ENCODE measurements at regions not wholly inside any gene's neighbourhood (a gene's known extent, or its start where the extent isn't known, plus 50 kb on each side); places are given as distances from the start of the nearest gene placed in this dataset.

DNA sequence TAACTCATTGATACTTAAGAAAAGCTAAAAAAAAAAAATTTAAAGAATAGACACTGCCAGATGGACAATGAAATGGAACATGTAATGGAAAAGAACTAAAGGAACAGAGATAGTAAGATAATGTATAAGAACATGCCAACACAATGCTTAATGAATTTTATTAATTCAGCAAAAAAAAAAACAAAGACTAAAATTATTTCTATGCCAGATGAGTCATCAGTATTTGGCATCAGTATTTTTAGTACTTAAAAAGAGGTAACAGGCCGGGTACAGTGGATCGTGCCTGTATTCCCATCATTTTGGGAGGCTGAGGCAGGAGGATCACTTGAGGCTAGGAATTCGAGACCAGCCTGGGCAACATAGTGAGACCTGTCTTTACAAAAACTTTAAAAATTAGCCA is 168.5 kb downstream of the CYB561 start:
- Histone ChIP-seq H3K36me3 (ENCODE audit: control insufficient read depth in 2 of 3, insufficient read depth in 3 of 3, low read length in 3 of 3) (no peaks in the 10 kb centered on the region), H3K9ac (ENCODE audit: low read length in 3 of 3) (no peak overlapping the region), H3K4me3 (ENCODE audit: low read length in 3 of 3) (no peak overlapping the region), H3K27ac (ENCODE audit: low read depth in 2 of 2, low read length in 2 of 2) (no peak overlapping the region), H3K27me3 (ENCODE audit: control insufficient read depth, insufficient read depth, low read length) (no peaks in the 10 kb centered on the region), H3K4me1 (ENCODE audit: control insufficient read depth in 2 of 3, insufficient read depth in 2 of 3, low read depth in 1 of 3, low read length in 3 of 3) (no peaks in the 10 kb centered on the region), H3K9me3 (ENCODE audit: control insufficient read depth in 2 of 3, insufficient read depth in 1 of 3, low read length in 3 of 3) (no peaks in the 10 kb centered on the region)
- FAIRE-seq (no peak), DNase-seq (no peak)
- TF ChIP-seq, protein P1, sequence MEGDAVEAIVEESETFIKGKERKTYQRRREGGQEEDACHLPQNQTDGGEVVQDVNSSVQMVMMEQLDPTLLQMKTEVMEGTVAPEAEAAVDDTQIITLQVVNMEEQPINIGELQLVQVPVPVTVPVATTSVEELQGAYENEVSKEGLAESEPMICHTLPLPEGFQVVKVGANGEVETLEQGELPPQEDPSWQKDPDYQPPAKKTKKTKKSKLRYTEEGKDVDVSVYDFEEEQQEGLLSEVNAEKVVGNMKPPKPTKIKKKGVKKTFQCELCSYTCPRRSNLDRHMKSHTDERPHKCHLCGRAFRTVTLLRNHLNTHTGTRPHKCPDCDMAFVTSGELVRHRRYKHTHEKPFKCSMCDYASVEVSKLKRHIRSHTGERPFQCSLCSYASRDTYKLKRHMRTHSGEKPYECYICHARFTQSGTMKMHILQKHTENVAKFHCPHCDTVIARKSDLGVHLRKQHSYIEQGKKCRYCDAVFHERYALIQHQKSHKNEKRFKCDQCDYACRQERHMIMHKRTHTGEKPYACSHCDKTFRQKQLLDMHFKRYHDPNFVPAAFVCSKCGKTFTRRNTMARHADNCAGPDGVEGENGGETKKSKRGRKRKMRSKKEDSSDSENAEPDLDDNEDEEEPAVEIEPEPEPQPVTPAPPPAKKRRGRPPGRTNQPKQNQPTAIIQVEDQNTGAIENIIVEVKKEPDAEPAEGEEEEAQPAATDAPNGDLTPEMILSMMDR (IDR thresholded peaks at IDR 0.05; ENCODE audit: borderline replicate concordance, extremely low read depth, insufficient read depth) = no peak
- intact Hi-C loops (cut with DNase I) = no loop called here

DNA sequence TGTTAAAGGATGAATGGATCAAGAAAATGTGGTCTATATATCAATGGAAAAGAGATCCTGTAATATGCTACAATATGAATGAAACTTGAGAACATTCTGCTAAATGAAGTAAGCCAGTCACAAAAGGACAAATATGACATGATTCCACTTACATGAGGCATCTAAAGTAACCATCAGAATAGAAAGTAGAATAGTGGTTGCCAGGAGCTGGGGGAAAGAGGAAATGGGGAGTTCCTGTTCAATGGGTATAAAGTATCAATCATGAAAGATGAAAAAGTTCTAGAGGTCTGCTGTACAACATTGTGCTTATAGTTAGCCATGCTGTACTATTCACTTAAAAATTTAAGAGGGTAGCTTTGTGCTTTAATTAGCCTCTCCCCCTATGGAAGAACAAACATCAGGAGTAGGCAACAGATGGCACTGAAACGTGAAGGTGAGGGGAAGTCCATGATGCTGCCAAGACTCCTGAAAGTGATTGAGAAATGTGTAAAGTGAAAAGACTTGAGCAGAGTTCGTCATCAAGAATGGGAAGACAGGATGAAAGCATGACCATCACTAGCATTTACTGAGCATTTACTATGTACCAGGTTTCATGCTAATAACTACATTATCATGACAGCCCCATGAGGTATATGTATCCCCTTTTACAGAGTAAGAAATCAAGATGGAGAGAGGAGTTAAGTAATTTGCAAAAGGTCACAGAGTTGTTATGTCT is 167.2 kb downstream of the CYB561 start:
- Histone ChIP-seq H3K4me1 (ENCODE audit: control insufficient read depth in 2 of 3, insufficient read depth in 2 of 3, low read depth in 1 of 3, low read length in 3 of 3) (no peaks in the 10 kb centered on the region), H3K9me3 (ENCODE audit: control insufficient read depth in 2 of 3, insufficient read depth in 1 of 3, low read length in 3 of 3) (no peaks in the 10 kb centered on the region), H3K27ac (ENCODE audit: low read depth in 2 of 2, low read length in 2 of 2) (no peak overlapping the region), H3K27me3 (ENCODE audit: control insufficient read depth, insufficient read depth, low read length) (no peaks in the 10 kb centered on the region), H3K9ac (ENCODE audit: low read length in 3 of 3) (no peak overlapping the region), H3K4me3 (ENCODE audit: low read length in 3 of 3) (no peak overlapping the region), H3K36me3 (ENCODE audit: control insufficient read depth in 2 of 3, insufficient read depth in 3 of 3, low read length in 3 of 3) (no peaks in the 10 kb centered on the region)
- TF ChIP-seq, protein P1 (IDR thresholded peaks at IDR 0.05; ENCODE audit: borderline replicate concordance, extremely low read depth, insufficient read depth) = no peak
- DNase-seq = no peak
- FAIRE-seq = no peak
- intact Hi-C loops (cut with DNase I) = no loop called here

DNA sequence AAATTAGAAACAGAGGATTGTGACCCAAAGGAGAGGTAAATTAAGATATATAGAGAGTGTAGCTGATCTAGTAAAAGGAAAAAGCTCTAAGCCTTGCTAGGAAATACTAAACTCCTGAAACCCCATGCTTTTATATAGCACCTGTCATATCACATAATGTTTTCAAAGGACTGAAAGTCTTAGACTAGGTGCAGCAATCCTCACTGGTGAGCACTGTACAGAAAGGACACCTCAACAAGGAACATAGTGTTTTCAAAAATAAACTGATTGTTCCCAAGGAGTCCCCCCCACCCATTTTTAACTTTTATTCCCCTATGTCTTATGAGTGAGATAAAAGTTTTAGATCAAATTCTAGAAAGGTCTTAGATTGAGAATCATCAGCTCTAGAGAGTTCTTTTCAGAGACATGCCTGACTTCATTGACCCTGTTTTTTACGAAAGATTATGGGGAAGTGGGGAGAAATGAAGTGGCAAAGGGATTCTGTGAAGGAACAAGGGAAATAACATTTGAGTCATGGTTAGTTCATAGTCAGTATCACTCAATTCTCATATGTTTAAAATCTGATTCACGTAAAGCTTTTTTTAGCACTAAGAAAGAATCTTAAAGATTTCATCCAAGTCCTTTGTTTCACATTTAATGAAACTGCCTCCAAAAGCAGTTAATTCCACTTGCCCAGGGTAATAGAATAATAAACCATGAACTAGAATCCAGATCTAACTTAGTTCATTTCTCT is 166.4 kb downstream of the CYB561 start:
- FAIRE-seq (no peak), DNase-seq (no peak)
- H3K9me3 ChIP-seq (ENCODE audit: control insufficient read depth in 2 of 3, insufficient read depth in 1 of 3, low read length in 3 of 3) = no peaks in the 10 kb centered on the region
- no peaks in the 10 kb centered on the region for H3K36me3 ChIP-seq (ENCODE audit: control insufficient read depth in 2 of 3, insufficient read depth in 3 of 3, low read length in 3 of 3)
- no peak overlapping the region for H3K4me3 ChIP-seq (ENCODE audit: low read length in 3 of 3)
- no peak overlapping the region for H3K9ac ChIP-seq (ENCODE audit: low read length in 3 of 3)
- no peak overlapping the region for H3K27ac ChIP-seq (ENCODE audit: low read depth in 2 of 2, low read length in 2 of 2)
- H3K27me3 ChIP-seq (ENCODE audit: control insufficient read depth, insufficient read depth, low read length) = no peaks in the 10 kb centered on the region
- H3K4me1 ChIP-seq (ENCODE audit: control insufficient read depth in 2 of 3, insufficient read depth in 2 of 3, low read depth in 1 of 3, low read length in 3 of 3) = no peaks in the 10 kb centered on the region
- TF ChIP-seq, protein P1 (IDR thresholded peaks at IDR 0.05; ENCODE audit: borderline replicate concordance, extremely low read depth, insufficient read depth) = no peak
- intact Hi-C loops (cut with DNase I) = no loop called here

Measured in kidney (tissue), 13 donors.